NCI-H187 treated with DMSO at 0.1 percent for 48 hours (cell line): ENCODE measurements at regions not wholly inside any gene's neighbourhood (a gene's known extent, or its start where the extent isn't known, plus 50 kb on each side); places are given as distances from the start of the nearest gene placed in this dataset.

Source experiments
- DNase-seq: peaks from one replicate; lab custom pipeline; 2025; lab: John Stamatoyannopoulos, UW

DNA sequence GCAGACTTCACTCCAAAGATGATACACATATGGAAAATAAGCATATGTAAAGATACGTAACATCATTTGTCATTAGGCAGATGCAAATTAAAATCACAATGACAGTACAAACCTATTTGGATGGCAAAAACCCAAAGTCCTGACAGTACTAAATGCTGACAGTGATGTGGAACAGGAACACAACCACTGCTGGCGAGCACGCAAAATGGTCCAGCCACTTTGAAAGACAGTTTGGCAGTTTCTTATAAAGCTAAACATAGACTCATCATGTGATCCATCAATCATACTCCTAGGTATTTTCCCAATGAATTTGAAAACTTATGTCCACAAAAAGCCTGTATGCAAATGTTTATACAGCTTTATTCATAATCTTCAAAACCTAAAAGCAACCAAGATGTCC is 200.7 kb downstream of the RAMP3 start:
- DNase-seq = no peak

DNA sequence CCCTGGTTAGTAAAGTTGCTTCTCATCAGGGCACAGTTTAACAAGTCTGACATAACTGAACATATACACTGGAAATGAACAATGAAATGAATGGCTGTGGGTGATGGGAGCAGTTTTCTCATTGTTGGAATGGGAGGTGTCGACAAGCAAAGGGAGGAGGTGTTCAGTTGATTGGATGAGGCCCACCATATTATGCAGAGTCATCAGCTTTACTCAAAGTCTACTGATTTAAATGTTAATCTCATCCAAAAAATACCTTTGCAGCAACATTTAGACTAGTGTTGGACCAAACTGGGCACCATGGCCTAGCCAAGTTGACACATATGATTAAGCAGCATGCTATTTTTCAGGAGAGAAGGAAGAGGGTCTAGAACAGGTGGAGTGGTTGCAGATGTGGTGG is 201.7 kb downstream of the RAMP3 start:
- DNase-seq = no peak

DNA sequence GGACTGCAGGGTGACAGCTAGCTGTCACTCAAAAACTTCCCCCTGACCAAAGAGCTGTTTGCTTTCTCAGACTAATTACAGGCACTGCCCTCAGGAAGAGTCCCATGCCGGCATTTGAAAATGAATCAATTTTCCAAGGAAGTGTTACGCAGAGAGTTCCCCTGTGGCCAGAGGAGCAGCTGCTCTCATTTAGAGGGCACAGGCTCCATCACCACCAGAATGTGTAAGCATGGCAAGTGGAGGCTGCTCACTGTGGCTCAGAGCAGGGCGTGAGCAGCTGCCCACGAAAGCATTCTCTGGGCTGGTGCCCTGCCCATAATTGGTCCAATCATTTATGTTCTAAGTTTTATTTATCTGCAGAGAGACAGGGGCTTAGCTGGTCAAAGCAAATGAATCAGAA is 202.2 kb downstream of the RAMP3 start:
- DNase-seq = no peak

DNA sequence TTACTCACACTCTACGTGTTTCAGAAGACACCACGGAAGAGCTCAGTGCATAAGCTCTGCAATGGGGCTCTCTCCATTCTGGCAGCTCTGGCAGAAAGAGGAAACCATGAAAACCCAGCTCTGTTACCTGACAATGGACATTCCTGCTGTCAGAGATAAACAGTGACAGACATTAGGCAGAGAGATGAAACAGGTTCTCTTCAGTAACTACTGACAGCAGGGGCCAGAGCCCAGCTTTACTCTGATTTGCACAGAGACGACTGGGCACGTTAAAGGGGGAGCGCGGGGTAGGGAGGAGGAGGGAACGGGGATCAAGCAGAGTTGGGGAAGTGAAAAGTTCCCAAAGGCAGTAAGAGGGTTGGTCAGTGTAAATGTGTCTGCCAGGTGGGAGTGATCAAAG is 206.1 kb downstream of the RAMP3 start:
- DNase-seq = no peak

DNA sequence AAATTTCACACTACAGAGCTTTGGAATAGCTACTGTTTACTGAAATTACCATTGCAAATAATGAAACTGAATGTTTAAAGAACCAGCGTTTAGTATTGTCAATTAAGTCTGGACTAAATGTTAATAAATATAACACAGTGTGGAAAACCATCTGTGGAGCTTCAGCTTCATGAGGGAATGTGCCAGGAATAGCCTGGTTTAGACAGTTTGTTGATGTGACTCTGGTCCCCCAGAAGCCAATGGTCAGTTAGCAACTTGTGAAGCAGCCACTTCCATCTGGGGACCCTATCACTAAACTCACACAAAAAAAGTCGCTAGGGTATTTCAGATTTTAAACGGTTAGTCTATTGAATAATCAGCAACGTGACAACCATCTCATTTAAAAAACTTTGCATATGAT is 207.8 kb downstream of the RAMP3 start:
- no peak for DNase-seq

DNA sequence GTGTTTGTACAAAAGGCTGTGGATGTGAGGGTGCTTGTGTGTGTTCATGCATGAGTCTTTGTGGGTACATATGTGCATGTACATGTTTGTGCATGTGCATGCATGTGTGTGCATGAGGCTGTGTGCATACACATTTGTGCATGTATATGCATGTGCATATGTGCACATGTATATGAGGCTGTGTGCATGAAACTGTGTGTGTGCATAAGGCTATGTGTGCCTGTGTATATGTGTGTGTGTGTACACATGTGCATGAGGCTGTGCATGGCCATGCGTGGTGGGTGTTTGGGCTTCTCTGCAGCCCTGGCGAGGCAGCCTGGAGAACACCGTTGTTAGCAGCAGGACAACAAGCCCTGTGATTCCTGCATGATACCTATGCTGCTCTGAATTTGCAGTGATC is 207.7 kb upstream of the ADCY1 start:
- DNase-seq = no peak

DNA sequence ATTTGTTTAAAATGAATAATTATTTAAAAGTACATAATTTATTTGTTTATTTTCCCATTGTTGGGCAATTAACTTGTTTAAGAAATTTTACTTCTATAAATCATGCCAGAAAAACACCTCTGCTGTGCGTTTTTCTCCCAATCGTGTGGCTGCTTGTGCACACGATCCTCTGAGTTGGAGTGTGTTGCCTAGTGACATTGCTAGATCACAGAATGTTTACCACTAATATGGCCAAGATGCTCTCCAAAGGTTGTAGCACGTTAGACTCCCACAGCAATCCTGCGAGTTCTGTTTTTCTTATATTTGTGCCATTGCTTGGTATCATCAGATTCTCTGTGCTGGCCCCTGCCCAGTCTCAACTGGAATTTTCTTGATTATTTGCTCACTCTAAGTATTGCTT is 207.1 kb upstream of the ADCY1 start:
- DNase-seq = no peak

DNA sequence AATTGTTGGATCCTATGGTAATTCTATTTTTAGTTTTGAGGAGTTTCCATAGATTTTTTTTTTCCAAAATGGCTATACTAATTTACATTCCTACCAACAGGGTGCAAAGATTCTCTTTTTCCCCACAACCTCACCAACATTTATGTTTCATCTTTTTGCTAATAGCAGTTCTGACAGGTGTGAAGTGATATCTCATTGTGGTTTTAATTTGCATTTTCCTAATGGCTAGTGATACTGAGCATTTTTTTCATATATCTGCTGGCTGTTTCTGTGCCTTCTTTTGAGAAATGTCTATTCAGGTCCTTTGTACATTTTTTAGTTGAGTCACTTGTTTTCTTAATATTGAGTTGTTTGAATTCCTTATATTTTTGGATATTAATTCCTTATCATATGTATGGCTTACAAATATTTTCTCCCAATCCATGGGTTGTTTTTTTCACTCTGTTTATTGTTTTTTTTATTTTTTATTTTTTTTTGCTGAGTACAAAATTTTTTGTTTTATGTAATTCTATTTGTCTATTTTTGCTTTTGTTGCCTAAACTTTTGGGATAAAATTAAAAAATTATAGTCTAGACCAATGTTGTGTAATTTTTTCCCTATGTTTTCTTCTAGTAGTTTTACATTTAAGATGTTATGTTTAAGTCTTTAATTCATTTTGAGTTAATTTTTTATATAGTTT is 205.9 kb upstream of the ADCY1 start:
- no peak for DNase-seq

DNA sequence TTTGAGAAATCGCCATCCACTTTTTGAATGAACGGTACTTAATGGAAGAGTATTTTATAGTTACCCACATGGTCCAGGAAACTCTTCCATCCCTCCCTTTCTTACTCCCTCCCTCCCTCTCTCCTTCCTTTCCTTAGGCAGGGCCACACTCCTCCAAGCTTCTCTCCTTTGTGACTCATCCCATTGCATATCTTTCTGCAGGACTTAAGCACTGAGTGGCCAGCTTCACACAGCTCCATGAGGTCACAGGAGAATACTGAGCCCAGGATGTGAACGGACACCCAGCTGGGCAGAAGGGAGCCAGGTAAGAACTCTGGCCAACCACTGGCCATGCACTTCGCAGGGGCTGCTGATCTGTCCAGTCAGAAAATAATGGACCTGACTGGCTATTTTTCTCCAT is 189.7 kb upstream of the ADCY1 start:
- no peak for DNase-seq

DNA sequence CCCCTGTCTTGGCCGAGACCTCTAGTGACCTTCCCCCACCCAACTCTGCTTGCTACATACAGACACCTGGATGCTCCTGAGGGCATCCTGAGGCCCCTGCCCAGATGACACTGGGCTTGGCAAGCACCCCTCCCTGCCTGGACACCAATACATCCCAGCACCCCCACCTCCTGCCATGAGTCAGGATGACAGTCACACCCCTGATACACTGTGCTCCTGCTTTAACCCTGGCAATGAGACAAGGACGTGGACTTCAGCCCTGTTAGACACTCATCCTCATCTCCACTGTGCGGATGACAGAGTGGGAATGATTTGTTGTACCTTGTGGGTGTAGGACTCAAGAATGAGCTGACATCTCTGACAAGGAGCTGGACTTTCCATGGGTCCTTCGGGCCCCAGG is 186.3 kb upstream of the ADCY1 start:
- no peak for DNase-seq

DNA sequence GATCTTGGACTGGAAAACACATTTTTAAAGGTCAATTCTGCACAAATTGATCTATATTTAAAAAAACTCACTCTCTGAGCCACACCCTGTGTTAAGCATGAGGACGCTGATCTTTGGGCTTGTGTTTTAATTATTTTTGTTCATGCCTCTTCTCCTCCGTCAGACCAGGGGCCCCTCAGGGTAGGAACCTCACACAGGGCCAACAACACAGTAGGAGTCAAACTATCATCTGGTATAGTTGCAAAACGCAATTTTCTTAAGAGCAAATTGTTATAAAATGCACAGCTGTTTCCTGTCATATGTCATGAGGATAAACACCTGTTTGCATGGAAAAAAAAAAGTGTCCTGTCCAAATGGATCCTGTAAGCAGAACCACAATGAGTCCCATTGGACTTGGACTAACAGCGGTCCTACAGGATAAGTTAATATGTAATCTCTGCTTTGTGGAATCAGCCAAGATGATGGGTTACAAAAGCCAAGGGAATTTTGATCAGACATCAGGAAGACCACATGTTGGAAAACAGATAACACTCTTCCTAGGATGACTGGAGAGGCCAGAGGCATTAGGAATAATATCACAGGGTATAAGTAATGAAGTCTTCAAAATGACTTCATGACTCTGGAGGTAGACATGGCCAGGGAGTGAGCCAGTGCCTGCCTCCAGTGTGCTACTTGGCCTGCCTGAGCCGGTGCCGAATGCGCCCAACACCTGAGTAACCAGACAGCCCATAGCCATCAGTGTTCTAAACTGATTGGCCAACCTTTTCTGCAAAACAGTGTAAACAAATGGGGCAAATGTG is 184.9 kb upstream of the ADCY1 start:
- no peak for DNase-seq

DNA sequence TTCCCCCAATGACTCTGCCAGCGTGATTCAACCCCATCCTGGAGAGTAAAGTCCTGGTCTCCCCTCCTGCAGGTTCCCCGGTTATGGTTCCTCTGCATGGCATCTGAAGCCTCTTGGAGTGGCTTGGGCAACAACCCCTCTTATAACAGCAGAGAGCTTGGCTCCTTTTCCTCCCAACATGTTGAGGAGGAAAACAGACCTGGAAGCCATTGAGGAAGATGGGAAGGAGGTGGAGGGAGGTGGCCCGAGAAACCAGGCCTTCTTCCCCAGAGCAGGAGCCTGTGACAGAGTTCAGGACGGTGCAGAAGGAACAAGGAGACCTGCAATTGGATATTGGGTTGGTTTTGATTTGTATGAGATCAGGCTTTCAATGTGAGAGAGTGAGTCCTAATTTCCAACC is 184.0 kb upstream of the ADCY1 start:
- DNase-seq = no peak

DNA sequence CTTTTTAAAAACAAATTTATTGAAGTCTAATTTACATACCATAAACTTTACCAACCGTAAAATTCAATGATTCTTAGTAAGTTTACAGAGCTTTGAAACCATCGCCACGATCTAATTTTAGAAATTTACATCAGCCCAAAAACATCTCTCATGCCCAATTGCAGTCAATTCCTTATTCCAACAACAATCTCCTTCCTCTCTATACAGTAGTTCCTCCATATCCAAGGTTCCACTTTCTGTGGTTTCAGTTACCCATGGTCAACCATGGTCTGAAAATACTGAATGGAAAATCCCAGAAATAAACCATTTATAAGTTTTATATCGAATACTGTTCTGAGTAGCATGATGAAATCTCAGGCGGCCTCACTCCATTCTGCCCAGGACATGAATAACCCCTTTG is 183.4 kb upstream of the ADCY1 start:
- DNase-seq = no peak

DNA sequence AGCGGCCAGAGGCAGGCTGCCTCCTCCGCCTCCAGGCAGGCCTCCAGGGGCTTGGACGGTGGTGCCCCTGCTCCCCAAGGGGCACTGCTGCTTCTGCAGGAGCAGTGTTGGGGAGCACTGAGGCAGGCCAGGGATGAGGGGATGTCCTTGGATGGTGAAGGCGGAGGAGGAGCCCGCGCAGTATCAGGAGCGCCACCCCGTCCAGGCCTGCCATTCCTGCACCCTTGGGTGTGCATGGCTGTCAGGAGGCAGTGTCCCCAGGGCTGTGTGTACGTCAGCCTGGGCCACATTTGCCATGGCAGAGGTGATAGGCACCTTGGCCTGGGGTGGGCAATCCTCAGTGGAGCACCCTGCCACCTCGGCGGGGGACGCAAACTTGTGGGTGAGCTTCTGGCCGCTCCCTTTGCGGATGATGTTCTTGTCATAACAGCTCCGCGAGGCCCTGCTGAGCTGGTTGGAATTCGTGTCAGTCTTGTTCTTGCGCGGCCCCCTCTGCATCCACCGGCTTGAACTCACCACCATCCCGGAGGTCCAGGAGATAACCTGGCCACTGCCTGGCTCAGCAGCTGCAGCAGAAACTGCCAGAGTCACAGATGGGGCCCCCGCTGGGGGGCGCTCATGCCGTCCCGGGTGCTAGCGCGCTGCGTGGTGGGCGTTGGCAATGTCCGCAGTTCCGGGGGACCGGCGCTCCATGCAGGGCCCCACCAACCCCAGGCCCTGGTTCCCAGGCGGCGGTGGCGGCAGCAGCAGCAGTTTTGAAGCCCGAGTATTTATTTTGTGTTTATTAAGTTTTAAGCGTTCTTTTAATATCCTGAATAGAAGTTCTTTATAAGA is 182.3 kb upstream of the ADCY1 start:
- DNase-seq = no peak

DNA sequence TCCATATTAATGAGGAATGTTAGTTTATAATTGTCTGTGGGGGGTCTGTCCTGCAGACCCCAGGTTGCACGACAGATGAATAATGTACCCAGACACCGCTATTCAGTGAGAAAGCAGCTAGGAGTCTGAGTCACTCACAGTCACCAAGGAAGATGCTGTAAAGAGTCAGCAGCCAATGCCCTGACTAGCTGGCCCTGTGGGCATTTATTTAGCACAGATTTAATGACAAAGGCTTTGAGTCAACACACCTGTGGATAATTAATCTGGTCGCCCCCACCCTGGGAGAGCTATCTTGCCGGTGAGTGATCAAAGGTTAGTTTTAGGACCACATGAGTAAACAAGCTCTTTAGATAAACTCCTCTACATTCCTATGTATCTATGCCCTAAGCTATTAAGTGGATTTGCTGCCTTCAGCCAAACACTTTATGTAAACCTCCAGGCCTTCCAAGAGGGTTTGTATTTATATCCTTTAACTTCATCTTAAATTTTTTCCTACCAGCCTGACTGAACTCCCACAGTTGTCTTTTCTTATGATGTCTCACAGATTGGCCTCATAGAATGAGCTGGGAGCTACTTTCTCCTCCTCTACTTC is 180.0 kb upstream of the ADCY1 start:
- no peak for DNase-seq

DNA sequence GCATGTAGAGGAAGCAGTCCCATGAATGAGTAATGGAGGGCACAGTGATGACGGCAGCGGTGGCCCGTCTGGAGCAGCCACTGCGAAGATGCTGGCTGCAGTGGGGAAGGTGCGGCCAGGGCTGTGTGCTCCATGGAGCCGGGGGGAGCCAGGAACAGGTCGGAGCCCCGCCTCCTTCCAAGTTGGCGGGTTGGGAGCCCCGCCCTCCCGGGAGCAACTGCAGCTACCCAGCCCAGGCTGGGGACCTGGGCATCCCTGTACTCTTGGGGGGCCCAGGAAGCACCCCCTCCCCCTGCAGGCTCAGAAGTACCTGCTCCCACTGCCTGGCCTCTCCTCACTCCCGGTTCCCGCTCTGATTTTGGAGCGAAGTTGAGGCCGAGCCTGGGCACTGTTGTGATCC is 175.1 kb upstream of the ADCY1 start:
- no peak for DNase-seq

DNA sequence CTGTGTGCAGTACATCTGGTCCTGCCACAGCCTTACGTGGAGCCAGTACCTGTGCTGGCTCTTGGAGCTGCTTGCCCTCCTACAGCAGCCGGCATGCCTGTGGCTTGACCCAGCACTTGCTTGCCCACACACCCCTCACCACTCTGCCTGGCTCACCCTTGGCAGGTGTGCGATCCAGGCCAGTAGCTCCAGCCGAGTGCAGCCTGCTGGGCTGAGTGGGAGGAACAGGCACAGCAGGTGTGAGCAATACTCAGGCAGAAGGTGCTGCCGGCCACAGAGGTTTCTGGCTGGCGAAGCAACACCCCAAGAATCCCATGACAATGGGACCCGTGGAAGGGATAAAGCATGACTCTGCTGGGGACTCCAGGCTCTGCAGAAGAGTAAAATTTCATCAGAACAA is 173.5 kb upstream of the ADCY1 start:
- DNase-seq = no peak

DNA sequence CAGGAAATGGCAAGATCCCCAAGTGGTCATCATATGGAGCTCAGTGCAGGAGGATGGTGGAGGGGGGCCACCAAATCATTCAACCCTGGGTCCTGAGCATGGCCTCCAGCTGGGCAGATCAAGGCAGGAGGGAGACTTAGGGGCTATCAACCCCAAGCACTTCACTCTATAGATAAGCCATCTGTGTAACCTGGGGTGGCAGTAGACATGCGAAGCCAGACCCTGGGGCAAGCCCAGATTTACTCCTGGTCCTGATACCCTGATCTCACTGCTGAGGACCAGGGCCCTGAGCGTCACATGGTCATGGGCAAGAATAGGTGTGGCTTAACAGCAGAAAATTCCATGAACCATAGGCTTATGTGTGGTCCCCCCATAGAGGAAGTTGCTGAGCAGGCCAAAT is 173.0 kb upstream of the ADCY1 start:
- DNase-seq = no peak

DNA sequence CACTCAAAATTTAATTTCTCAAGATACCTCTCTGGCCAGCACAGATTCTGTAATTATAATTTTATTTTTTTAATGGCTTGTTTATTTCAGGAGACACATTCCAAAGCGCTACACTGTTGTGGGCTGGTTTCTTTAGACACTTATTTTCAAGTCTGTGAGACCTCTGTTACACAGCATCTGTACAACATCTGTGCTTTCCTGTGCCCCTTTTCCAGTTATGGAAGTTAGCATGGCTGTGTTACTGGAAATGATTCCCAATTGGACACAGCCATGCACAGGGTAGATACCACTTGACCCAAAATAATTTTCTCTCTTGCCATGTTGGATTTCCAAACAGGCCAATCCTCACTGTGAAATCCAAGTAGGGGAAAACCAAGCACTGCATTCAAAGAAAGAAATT is 172.3 kb upstream of the ADCY1 start:
- DNase-seq = no peak

DNA sequence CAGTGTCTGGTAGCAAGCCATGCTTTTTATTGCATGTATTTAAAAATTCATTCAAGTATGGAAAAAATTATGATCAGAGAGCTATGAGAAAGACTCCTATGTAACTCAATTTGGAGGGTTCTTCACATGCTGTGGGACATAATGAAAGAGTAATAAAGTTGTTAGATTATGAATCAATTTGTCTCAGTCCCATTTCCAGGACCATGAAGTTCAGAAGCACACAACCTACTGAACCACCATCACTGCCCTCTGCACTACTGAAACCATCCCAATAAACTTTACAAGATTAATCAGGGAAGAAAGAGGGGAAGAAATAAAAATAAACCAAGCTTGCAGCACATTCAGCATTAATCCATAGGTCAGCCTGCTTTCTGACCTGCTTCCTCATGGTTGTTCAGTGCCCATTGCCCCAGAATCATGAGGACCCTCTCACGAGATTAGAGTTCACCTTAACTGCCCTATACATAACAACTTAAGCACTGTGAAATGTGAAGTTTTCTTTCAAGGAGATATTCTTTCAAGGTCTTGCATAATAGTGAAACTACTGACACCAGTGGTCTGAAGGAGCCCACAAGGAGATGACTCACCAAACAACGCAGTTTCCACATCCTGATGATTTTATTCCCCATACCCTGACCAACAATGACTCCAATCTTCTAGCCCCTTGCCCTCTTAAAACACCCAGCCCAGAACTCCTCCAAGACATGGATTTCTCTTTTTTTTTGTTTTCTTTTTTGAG is 171.5 kb upstream of the ADCY1 start:
- DNase-seq = no peak

DNA sequence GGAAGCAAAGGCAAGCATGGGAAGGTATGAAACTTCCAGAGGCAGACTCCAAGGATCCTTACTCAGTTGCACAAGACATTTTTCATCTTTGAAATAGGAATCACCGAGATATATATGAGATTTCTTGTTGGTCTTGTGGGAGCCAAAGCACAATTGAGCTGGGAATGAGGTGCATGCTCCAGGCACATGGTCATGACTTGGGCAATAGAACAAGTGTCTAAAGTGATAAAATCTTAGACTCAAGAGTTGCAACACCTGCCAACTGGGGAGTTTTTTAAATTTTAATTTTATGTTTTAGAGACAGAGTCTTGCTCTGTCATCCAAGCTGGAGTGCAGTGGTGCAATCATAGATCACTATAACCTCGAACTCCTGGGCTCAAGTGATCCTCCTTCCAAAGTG is 169.5 kb upstream of the ADCY1 start:
- DNase-seq = no peak
